Brain microvascular endothelial cell (primary cell): ENCODE measurements at regions not wholly inside any gene's neighbourhood (a gene's known extent, or its start where the extent isn't known, plus 50 kb on each side); places are given as distances from the start of the nearest gene placed in this dataset.

Experiments
- DNase-seq: peaks from one replicate; pipeline ENCODE4 v3.0.0-alpha.2; 2020
- H3K27ac ChIP-seq: fragments of 250-450 bp; sonication (Bioruptor Pico); 2 replicates; pipeline ENCODE4 v1.5.1; 2020; ENCODE audit warnings: mild to moderate bottlenecking, moderate library complexity
- H3K27me3 ChIP-seq: fragments of 250-450 bp; sonication (Bioruptor Pico); replicated peaks from 2 replicates; pipeline ENCODE4 v1.5.1; 2020; ENCODE audit warnings: mild to moderate bottlenecking
- H3K36me3 ChIP-seq: fragments of 250-450 bp; sonication (Bioruptor Pico); replicated peaks from 2 replicates; pipeline ENCODE4 v1.5.1; 2020; ENCODE audit warnings: mild to moderate bottlenecking
- H3K4me3 ChIP-seq: 2 replicates; pipeline ENCODE4 v1.5.1; 2011; ENCODE audit warnings: low read depth, mild to moderate bottlenecking, control low read depth, low read length, moderate library complexity
- CTCF ChIP-seq: IDR thresholded peaks from 2 replicates; pipeline ENCODE4 v1.5.1; 2011; ENCODE audit warnings: low read depth, mild to moderate bottlenecking, moderate library complexity, low read length, control low read depth, inconsistent platforms; ENCODE audit errors: missing control alignments
- in situ Hi-C: cut with HindIII; loops from 2 replicates; pipeline ENCODE4 v1.10.0; 2017; ENCODE audit warnings: low sequenced_read_pairs, low pct_ligation_motif_present

- TF ChIP-seq CTCF = no peak
- in situ Hi-C loops = no loop called here
- Histone ChIP-seq H3K36me3 (no peaks in the 10 kb centered on the region), H3K27ac (no peak overlapping the region), H3K4me3 (no peak overlapping the region), H3K27me3 (no peaks in the 10 kb centered on the region)
- no peak for DNase-seq
These were observed 2271.0 kb upstream of the C9orf72 start for GRCh38 chr9:29844251-29844650.

DNA sequence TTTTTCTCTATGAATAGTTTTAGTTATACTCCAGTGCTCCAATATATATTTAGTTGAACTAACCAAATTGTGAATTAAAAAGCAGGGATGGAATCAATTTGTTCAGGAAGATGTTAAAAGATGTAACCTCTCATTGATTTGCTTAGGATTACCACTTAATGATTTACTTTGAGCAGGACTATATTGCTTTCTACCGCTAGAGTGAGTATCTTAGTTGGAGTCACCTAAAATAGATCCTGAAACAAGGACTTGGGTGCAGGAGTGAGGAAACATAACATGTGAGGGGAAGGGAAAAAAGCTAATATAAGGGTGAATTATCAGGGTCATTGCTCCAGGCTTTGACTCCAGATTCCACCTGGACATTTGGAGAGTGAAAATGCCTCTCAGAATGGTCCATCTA is 2277.4 kb upstream of the C9orf72 start:
- H3K36me3 ChIP-seq = no peaks in the 10 kb centered on the region
- in situ Hi-C loops = no loop called here
- no peak for DNase-seq
- H3K27ac ChIP-seq = no peak overlapping the region
- no peak overlapping the region for H3K4me3 ChIP-seq
- TF ChIP-seq CTCF = no peak
- H3K27me3 ChIP-seq = no peaks in the 10 kb centered on the region

DNA sequence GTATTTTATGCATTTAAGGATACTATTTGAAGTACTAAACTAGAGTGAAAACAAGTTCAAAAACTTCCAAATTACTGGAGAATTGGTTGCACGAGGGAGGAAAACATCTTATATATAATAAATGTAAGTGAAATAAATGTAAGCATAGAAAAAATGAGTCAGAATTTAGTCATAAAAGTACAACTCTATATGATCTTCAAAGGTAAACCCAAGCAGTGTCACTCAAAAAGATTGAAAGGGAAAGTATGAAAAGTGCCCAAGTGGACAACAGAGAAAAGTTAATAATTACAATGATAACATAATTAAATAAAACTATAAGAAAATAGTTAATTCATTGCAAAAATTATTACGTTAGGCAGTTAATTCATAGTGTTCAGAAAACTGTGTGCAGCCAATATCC is 2288.5 kb upstream of the C9orf72 start:
- H3K27me3 ChIP-seq = no peaks in the 10 kb centered on the region
- in situ Hi-C loops = no loop called here
- no peak for TF ChIP-seq CTCF
- no peak overlapping the region for H3K27ac ChIP-seq
- no peak for DNase-seq
- H3K36me3 ChIP-seq = no peaks in the 10 kb centered on the region
- H3K4me3 ChIP-seq = no peak overlapping the region

GRCh38 chr9:29865764-29866313 is 2292.6 kb upstream of the C9orf72 start:
- TF ChIP-seq CTCF = no peak
- Histone ChIP-seq H3K27ac (no peak overlapping the region), H3K36me3 (no peaks in the 10 kb centered on the region), H3K27me3 (no peaks in the 10 kb centered on the region), H3K4me3 (no peak overlapping the region)
- no peak for DNase-seq
- in situ Hi-C loops = no loop called here

DNA sequence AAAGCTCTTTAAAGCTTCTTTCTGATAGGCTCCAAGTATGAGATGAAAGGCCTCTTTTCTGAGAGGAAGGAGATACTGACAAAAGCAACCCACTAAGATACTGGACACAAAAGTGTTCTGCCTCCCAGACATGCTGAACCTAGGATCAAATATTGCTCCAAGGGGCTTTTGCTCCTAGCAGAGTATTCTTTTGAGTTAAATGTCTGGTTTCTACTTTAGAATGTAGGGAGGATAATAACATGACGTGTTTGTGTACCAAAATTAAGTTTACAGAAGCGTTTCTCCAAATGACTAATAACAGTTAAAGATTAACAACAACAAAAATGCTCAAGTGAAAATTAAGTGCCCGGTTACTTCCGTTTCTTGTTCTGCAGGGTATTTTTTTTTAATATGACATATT is 2293.3 kb upstream of the C9orf72 start:
- Histone ChIP-seq H3K27me3 (no peaks in the 10 kb centered on the region), H3K4me3 (no peak overlapping the region), H3K36me3 (no peaks in the 10 kb centered on the region), H3K27ac (no peak overlapping the region)
- DNase-seq = no peak
- TF ChIP-seq CTCF = no peak
- in situ Hi-C loops = no loop called here

DNA sequence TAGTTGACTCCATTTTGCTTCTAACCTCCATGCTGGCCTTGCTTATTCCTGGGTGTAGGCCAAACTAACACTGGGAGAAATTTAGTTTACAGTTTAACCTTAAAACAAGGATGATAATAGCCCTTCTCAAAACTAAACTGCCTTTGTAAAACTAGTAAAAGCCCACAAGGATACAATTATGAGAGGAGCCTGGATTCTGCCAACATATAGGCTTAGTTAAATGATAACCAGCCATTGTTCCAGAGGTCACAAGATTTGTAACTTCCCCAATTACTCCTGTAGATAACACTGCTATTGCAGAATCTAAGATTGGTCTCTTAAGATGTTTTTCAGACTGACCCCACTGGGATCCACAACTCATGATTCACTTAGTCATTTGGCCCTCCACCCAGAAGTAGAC is 2300.3 kb upstream of the C9orf72 start:
- no peak for TF ChIP-seq CTCF
- no peaks in the 10 kb centered on the region for H3K36me3 ChIP-seq
- no peak overlapping the region for H3K4me3 ChIP-seq
- in situ Hi-C loops = no loop called here
- H3K27me3 ChIP-seq = no peaks in the 10 kb centered on the region
- no peak for DNase-seq
- no peak overlapping the region for H3K27ac ChIP-seq
